CD1c-positive myeloid dendritic cell (primary cell): ENCODE measurements at regions not wholly inside any gene's neighbourhood (a gene's known extent, or its start where the extent isn't known, plus 50 kb on each side); places are given as distances from the start of the nearest gene placed in this dataset.
"Not testable (repeated sequence)": the region's sequence is repeated elsewhere in the genome, so short reads cannot be mapped to it uniquely, and the experiment has no call there.

Source experiments
- DNase-seq: peaks from one replicate; pipeline ENCODE4 v3.0.0-alpha.2; 2016; ENCODE audit errors: extremely low spot score

GRCh38 chr13:81293594-81294164 is 952.8 kb upstream of the SPRY2 start:
- DNase-seq, result no peak

DNA sequence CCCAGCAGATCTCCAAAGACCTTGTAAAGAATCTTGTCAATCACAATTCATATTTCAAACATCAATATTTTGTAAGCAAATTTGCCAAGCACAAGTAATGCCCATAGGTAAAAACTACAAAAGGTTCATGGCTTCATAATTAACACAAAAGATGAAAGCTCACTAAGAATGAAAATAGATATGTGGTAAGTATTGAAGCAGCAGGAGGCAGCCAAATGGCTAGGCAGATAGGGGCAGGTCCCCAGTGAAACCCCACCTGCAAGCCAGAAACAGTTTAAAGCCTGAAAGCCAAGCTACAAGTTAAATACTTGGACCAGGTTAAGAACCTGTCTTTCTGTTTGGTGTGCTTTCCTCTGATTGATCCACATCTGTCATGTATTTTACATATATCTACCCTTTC is 942.6 kb upstream of the SPRY2 start:
- DNase-seq, result no peak

GRCh38 chr13:81283062-81283461 is 942.1 kb upstream of the SPRY2 start:
- no peak for DNase-seq

DNA sequence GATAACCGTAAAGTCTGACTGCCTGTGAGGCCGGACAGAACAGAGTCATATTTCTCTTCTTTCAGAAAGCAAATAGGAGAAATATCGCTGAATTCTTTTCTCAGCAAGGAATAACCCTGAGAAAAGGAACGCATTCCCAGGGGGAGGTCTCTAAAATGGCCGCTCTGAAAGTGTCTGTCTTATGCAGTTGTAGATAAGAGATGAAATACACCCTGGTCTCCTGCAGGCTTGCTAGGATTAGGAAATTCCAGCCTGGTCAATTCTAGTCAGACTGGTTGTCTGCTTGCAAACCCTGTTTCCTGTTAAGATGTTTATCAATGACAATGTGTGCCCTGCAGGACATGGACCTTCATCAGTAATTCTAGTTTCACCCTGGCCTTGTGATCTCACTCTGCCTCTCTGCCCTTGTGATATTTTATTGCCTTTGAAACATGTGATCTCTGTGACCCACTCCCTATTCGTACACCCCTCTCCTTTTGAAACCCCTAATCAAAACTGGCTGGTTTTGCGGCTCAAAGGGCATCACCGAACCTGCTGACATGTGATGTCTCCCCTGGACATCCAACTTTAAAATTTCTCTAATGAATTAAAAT is 934.8 kb upstream of the SPRY2 start:
- DNase-seq, result no peak

- DNase-seq, result no peak
These were observed 906.8 kb upstream of the SPRY2 start for GRCh38 chr13:81247711-81248110.

DNA sequence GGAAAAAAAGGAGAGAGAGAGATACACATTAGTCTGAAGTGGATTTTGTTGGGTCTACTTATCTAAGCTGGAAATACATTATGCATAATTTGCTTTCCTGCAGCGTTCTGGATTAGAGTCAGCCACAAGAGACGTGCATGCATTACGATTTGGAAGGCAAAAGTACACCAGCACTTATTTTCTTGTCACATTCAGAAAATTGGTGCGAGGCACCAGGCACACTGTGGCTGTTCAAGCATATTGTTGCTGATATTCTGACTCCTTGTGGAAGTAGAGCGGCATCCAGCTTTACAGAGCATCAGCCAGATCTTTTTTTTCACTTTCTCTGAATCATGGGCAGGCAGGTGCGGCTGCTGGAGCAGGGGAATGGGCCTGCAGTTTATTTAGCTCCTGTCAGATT is 905.6 kb upstream of the SPRY2 start:
- no peak for DNase-seq

DNA sequence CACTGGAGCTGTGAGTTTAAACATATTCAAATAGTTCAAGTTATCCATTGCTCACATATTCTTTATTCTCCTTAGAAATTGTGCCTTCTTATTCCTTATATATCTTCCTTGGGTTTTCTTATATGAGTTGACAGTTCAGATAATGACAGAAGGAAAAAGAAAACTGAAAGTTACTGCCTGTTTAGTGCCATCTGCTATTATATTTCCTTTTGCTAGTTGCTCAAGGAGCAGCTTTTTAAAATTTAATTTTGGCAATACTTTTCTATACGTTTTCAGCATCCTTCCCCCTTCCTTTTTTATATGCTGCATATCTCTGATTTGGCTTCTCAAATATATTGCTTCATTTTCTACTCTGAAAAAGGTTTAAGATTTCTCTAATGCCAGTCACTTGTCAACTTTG is 903.1 kb upstream of the SPRY2 start:
- no peak for DNase-seq

DNA sequence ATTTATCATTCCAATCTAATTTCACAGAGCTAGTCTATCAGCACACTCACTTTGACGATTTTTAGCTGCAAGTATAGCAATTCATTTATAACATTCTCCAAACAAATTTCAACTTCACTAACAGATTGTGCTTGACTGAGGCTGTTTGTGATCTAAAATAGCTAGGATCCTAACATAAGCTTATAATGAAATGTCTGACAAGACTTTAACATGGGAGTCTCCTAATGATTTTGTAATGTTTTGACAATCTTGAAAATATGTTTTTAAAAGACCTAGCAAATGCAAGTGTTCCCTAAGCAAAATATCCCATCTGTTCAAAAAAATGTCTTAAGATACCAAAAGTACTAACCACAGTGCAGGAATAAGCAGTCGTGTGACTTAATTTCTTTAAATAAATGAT is 889.5 kb upstream of the SPRY2 start:
- no peak for DNase-seq

DNA sequence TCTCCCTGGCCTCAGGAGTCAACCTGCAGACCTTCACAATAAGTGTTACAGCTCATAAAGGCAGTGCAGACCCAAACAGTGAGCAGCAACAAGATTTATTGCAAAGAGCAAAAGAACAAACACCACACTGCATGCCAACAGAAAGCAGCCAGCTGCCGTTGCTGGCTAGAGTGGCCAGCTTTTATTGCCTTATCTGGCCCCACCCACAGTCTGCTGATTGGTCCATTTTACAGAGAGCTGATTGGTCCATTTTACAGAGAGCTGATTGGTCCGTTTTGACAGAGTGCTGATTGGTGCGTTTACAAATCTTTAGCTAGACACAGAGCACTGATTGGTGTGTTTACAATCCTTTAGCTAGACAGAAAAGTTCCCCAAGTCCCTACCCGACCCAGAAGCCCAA is 885.9 kb upstream of the SPRY2 start:
- DNase-seq, result not testable (repeated sequence)

DNA sequence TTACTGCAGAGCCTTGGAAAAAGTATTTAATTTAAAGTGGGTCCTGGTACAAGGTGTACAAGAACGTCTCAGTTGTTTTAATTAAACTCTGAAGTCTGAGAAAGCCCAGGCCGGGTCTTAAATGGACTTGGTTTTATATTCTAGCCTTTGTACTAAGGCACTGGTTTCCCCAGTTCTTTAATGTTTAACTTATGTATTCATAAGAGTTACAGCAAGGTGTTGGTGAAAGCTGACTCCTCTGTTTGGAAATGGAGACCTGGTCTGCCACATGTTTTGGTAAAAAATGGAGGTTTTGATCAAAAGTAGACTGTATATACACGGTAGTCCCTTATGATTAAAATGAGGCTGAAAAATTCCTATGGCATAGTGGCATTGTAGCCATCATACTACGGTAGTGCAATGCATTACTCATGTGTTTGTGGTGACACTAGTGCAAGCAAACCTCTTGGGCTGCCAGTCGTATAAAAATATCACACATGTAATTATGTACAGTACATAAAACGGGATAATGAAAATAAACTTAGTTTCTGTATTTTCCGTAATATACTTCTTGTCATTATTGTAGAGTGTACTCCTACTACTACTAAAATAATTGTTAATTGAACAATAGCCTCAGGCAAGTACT is 883.4 kb upstream of the SPRY2 start:
- no peak for DNase-seq

GRCh38 chr13:81223778-81224177 is 882.9 kb upstream of the SPRY2 start:
- DNase-seq, result no peak

- DNase-seq, result no peak
These were observed 870.8 kb upstream of the SPRY2 start for GRCh38 chr13:81211713-81212112.

DNA sequence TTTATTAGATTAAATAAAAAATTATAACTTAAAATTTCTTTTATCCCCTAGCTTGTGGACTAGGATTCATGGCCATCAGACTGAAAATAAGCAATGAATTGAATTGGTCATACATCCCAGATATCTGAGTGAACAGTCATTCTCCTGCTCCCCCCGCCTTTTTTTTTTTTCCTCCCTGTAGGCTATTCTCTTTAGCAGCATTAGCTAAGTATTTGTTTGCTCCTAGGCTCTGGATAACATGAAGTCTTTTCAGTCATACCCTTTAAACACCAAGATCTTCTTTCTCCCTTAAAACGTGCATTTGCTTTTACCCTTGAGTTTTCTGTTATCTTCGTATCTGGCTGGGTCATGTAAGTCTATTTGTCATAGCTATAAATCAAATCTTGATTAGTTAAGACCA is 866.7 kb upstream of the SPRY2 start:
- no peak for DNase-seq

DNA sequence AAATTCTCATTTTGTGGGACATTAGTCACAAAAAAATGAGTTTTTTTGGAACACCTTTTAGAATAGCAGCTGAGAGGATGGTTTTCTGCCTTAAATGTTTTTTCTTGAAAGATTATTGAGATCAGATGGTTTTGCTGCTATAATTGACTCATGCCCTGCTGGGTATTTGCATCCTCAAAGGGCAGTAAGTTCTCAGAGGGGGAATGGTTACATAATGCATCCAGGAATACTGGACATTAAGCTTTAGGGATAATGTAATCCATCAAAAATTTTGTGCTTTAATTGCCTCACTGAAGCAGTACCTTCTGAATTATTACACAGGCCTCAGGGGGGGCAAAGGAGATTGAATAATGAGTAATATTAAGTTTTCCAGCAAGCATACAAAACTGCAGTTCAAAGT is 866.3 kb upstream of the SPRY2 start:
- DNase-seq, result no peak

DNA sequence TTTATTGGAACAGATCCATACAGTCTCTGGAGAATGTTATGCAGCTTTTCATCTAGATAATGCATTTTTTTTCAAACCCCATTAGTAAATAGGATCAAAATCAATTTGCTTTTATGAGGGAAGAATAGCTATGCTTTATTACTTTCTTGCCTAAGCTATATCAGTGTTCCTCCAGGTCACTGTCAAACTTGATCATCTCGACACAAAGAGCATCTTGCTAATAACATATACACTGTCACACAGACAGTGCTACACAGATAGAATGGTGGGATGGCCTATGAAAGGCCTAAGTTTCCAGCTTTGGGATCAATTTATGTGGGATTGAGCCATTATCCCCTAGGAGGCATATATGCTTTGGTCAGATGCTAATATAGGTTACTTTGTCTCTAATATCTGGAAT is 862.9 kb upstream of the SPRY2 start:
- DNase-seq, result no peak

GRCh38 chr13:81199956-81200355 is 859.0 kb upstream of the SPRY2 start:
- no peak for DNase-seq

DNA sequence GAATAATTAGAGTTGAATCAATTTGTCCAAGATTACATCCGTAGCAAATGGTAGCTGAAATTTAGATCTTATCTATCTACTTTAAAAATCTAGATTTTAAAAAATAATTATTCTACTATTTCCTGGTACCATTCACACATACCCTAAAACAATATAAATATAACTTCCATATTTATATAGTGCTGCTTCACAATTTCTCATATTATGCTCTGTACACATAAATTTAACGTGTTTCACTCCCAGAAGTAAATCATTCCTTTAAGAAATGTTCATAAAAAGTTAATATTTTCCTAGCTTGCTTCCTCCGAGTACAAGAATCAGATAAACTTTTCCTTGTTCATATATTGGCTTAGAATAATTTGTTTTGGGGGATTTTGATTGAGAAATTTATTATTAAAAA is 857.0 kb upstream of the SPRY2 start:
- no peak for DNase-seq

GRCh38 chr13:81197483-81197882 is 856.6 kb upstream of the SPRY2 start:
- no peak for DNase-seq

DNA sequence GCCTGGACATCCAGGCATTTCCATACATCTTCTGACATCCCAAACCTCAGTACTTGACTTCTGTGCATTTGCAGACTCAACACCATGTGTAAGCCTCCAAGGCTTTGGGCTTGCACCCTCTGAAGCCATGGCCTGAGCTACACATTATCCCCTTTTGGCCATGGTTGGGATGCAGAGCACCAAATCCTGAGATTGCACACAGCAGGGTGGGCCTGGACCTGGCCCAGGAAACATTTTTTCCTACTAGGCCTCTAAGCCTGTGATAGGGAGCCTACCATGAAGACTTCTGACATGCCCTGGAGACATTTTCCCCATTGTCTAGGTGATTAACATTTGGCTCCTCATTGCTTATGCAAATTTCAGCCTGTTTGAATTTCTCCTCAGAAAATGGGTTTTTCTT is 853.4 kb upstream of the SPRY2 start:
- DNase-seq, result no peak

GRCh38 chr13:81184556-81185265 is 843.8 kb upstream of the SPRY2 start:
- DNase-seq, result no peak

GRCh38 chr13:81172603-81173002 is 831.7 kb upstream of the SPRY2 start:
- DNase-seq, result no peak

DNA sequence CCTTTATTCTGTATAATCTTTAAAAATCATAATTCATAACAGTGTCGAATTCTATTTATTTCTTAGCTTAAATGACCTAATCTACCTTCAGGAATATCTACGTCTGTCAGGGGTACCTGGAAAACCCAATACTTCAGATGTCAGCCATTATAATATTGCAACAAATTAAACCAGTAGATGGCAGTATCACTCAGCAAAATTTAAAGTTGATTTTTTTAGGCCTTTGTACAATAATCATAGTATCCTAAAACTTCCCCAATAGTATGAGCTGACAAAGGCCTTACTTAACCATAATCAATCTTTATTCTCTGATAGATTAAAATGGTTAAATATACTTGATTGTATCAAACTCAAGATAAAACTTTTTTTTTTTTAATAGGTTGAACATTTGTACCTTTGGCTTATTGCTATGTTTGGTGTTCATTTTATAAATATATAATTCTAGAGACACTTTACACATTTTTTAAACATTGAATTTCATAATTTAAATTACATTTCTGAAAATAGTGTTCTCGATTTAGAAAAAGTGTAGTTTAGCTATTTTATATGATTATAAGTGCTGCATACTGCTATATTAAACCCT is 830.2 kb upstream of the SPRY2 start:
- peak; percentile 6 for DNase-seq

DNA sequence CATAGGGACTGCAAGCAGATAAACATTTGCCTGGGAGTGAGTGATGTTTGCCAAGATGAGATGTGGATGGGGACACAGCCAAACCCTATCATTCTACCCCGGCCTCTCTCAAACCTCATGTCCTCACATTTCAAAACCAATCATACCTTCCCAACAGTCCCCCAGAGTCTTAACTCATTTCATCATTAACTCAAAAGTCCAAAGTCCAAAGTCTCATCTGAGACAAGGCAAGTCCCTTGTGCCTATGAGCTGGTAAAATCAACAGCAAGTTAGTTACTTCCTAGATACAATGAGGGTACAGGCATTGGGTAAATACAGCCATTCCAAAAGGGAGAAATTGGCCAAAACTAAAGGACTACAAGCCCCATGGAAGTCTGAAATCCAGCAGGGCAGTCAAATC is 822.9 kb upstream of the SPRY2 start:
- DNase-seq, result not testable (repeated sequence)
